GM18511 (cell line): ENCODE measurements at regions not wholly inside any gene's neighbourhood (a gene's known extent, or its start where the extent isn't known, plus 50 kb on each side); places are given as distances from the start of the nearest gene placed in this dataset.
A peak's percentile ranks its signal among the peaks of the same experiment; 100 is the strongest.

ENCODE experiments used
- ATAC-seq: cut with Tn5 transposase; IDR thresholded peaks from one replicate; pipeline ENCODE4 v1.9.1; 2021; ENCODE audit warnings: mild to moderate bottlenecking, moderate library complexity; ENCODE audit not compliant: unreplicated experiment

DNA sequence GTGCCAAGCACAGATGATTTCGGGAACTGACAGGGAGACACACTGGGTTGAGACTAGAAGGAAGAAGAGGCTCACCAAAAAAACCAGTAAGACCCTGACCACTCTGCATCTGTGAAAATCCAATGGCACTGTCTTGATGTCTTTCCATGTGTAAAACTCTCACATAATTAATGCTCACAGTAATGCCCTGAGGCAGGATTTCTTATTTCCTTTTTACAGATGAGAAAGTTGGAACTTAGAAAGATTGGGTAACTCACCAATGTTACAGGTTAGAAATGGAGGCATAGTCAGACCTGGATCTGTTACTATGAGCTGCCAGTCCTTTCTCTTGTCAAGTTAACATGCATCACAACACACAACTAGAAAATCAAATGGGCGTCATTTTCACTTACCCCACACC lies 151.0 kb upstream of the MCHR2 start:
- no peak for ATAC-seq

DNA sequence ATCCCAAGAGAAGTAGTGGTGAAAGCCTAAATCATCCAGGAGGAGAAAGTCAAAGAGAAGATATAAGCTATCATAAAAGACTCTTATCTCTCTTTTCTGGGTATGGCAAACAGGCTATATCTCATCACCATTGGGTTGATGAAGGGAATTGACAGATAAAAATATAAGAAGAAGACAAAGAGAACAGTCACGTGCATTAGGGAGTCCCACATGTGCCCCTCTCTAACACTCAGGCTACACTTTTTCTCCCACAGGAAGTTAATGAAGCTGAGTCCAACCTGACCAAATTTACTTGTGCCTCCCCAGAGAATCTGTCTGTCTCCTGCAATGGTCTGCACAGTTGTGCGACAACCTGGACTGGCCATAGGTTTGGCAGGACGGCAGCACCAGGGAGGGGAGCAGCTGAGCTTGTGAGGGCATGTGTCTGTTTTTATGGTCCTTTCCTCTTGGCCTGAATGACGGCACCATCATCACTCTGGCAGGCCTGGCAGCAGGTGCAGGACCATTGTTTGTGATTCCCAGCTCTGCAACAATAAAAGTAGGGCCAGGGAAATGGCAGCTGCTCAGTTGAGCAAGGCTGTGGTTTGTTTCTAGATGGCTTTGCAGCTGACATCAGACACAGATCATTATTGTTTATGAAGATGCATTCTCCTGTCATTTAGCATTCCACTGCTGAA lies 144.5 kb upstream of the MCHR2 start:
- ATAC-seq, result no peak

DNA sequence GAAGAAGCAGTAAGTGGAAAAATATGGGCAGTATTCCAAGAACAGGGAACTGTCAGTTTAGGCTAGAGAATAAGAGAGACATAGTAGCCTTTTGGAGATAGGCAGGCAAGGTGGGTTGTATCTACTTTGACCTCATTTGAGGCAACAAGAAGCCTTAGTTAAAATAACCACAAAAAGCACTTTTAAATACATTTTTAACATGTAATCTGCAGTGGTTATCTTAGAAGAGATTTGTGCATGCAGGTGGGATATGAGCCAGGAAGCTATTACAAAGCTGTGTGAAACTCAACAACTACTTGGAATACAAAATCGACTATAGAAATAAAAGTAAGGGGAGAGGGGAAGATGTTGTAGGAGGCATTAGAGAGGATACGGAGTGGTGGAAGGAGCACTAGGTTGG lies 143.7 kb upstream of the MCHR2 start:
- no peak for ATAC-seq

DNA sequence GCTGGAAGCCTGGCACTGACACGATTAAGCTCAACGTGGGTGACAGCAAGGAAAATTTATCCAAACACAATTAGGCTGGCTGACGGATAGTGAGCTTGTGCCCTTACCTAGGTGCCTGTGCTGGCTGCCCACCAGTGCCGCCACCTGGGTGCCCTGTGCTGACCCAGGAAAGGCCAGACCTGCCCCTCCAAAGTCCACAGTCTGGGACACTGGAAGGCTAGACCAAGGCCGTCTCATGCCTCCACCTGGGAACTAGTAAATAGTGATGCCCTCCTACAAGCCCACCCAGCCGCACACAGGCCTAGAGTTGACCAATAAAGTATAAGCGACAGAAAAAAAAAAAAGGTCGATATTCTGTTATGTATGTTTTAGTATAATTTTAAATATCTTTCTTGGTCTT lies 142.6 kb upstream of the MCHR2 start:
- ATAC-seq, result no peak

DNA sequence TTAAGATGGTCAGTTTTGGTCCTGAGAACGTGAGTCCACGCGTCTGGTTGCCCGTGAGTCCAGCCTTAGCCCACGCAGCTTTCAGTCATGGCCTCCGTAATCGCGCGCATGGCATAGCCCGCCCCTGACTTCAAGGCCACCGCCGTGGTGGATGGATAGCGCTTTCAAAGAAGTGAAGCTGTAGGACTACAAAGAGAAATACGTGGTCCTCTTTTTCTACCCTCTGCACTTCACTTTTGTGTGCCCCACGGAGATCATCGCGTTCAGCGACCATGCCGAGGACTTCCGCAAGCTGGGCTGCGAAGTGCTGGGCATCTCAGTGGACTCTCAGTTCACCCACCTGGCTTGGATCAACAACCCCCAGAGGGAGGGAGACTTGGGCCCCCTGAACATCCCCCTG lies 142.0 kb upstream of the MCHR2 start:
- ATAC-seq, result no peak

DNA sequence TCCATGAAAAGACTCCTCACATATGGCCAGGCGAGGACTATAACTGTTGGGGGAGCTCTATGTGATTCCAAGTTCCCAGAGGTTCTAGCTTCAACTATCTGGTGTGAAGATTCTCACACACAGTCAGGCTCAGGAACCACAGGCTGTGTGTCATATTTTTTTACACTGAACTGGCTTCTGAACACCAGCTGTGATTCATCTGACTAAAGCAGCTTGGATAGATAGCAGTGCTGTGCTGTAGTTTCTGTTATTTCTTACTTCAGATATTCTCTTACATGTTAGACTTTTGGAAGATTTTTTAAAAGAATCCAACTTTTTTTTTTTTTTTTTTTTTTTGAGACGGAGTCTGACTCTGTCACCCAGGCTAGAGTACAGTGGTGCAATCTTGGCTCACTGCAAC lies 140.7 kb upstream of the MCHR2 start:
- ATAC-seq, result no peak

DNA sequence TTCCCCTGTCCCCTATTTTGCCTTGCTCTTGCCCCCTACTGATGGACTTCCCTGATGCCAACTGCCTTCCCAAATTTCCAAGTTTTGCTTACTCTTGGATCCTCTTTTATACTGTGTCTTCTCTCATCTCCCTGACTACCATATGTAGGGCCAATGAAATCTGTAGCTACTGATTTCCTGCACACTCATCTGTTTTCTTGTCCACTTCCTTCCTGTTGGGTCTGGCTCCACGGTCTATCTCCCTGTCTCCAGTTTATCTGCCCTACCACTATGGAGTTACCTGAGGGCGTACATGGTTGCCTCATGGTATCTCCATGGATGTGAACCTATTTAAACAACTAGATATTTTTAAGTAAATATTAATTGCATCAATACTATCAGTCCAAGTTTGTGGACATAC lies 140.3 kb upstream of the MCHR2 start:
- no peak for ATAC-seq

DNA sequence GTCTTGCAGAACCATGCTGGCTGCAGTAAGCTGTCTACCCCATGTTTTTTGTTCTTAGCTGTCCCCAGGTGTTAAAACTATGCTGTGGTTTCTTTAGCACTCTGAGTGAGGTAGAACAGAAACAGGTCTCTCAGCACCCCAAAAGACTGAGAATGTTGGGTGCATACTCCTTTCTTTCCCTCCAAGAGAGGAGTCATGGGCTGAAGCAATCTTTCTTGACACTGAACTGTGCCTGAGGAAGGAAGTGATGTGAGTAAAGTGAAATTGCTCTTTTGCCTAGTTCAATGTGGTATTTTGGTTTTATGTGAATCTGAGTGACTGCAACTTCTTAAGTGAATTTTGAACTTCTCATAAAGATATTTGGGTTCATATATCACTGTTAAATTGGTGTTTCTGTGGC lies 138.0 kb upstream of the MCHR2 start:
- no peak for ATAC-seq

DNA sequence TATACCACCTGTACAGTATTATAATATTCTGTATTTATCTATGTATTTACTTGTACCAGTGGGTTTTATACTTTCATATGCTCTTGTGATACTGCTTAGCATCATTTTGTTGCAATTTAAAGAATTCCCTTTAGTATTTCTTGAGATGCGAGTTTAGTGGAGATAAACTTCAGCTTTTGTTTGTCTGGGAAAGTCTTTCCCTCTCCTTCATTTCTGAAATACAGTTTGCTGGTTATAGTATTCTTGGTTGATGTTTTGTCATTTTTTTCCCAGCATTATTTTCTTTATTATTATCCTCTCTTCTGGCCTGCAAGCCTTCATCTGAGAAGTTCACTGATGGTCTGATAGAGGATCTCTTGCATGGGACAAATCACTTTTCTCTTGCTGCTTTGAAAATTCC lies 136.6 kb upstream of the MCHR2 start:
- ATAC-seq, result no peak

DNA sequence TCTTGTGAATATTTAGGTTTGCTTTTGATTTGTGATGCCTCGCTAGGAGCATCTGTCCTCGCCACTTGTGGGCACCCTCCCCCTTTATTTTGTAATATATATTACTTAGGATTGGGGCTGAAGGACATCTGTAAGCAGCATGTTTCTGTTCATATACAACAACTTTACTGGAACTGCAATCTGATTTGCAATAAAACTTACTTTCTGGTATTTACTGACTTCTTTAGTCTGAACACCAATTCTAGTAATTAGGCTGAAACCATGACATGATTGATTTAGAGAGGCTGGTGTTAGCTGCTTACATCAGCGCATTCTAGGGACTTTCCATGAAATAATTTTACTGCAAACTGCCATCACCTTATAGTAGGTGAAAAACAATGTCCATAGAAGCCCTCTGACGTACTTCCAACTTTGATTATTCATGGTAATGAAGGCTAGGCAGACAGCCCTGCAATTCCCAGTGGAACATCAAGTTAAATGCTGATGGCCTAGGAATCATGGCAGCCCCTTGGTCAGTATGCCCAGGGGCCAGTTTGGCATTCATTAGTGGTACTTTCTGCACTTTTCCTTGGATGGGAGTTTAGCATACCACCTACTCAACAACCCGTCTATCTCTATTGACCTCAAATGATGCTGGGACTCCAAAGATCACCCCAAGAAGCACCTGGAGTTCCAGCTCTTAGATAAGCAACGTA lies 132.9 kb upstream of the MCHR2 start:
- peak; percentile 80 for ATAC-seq

DNA sequence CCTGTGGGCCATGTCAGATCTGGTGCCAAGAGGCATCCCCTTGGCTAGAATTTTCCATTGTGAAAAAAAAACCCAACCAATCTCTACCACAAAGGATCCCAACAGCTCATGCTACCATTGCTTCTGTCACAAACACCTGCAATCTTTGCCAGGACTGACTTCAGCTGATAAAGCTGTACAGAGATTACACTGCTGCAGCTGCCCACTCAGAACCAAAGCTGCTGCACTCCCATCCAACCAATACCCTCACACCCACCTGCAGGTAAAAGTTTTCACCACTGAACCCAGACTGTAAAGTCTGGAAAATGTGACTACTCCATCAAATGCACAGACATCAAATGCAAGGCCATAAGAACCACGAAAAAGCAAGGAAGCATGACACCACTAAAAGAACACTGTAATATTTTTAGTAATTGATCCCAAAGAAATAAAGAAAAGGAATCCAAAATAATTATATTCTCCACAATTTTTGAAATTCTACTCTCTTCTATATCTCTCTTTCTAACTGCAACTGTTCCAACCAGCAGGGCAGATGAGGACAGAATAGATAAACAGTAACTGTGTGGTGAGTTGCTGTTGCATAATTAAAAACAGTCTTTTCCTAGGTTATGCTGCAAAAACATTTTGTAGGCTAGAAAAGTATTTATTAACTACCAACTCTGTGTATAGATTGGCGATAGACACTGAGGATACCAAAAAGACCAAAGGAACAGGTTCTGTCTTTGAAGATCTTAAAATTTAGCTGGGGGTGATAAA lies 128.0 kb upstream of the MCHR2 start:
- no peak for ATAC-seq

DNA sequence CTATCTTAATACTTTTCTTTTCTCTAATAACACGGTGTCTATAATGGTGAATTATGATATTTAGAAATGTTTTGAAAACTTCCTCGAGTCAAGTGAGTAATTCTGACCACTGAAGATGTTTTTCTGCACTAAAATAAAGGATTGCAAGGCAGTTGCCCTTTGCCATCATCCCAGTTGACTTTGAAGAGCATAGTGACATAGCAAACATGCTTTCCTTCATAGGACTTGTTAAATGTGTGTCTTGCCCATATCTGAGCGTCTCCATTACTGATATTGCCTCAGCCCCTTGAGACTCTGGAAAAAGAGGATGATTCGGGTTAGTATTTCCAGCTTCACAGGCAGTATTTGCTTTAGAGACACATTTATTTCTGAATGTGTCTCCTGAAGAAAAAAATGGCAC lies 125.2 kb upstream of the MCHR2 start:
- no peak for ATAC-seq

DNA sequence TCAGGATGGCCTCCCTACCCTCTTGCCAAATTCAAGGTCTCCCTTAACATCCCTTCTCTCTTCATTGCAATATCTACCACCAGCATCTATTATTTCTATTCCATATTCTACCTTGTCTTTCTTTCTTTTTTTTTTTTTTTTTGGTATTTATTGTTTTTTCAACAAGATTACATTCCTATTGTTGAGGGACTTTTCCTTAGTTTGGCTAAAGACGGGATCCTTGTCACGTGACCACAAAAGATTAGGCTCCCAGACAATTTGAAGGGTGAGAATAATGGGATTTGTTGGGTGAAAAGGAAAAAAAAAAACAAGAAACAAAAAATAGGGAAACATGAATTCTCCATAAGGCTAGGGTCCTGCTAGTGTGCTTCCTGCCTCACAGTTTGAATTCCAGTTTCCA lies 124.3 kb upstream of the MCHR2 start:
- ATAC-seq, result no peak

DNA sequence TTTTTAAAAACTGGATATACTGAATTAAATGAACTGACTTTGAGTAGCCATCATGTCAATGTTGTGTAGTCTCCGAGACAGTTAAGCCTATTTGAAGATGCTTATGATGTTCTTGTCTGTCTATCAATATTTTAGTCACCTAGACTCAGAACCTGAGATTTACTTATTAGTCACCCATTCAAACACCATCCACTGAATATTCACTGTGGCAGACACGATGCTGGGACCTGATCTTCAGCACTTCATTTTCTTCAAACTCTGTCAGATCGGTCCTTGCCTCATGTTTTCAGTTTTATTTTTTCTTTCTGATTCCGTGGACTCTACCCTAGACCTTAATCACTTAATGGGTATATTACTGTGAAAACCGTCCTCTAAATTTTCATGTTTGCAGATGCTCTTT lies 123.7 kb upstream of the MCHR2 start:
- no peak for ATAC-seq

DNA sequence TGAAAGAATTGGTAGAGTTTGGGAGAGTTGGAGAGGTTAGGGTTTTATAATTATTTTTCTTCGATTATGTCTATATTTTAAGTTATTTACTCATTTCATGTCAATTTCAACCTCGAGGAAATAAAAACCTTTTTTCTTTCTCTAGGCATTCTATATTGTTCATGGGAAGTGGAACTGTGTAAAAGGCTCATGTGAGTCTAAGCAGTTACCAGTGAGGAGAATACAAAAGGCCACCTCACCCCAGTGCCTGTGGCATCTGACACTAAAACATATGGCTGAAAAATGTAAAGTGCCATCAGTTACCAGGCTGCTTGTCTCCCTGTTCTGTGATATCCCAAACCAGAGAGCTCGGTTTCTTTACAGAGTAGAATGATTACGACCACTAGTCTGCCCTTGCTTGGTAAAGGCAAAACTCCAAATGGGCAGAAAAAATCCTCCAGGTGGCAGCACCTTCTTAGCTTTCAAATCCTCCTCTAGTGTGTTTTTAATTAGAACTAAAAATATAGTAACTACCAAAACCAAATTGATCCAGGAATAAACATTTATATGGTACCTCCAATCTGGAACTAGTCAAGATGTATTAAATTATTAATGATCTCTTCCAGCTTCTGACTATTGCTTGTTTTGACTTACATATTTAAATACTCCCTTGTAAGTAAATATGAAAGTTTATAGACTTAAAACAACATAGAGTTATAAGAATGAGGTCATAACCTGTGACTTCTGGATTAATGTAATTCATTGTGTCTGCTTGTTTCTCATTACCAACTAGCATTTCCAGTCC lies 122.6 kb upstream of the MCHR2 start:
- ATAC-seq, result peak; percentile 85

DNA sequence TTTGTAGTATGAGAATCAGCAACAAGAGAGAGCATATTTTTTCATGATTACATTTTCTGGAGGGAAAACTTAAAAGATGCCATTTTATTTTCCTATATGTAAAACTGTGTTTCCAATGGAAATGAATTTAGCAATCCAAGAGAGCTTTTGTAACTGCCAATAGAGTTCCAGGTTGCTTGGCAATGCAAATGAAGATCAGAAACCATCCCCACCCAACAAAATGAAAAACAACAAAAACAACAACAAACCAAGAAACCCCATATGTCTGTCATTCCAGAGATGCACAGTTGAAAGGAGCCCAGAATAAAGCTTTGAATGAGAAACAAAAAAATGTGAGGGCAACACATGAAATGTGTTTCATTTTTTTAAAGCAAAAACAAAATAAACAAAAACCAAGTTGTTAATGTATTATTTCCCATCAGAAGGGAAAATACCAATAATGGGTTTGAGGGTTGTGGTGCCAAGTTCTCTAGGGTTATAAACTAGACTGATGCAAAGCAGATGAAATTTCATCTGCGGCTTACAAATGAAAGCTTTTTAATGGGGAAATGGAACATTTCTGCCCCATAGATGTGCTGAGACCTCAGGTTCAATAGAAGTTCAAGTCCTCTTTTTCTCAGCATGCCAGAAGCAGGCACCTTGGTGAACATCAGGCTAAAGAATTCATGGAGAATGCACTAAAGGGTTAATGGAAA lies 121.5 kb upstream of the MCHR2 start:
- no peak for ATAC-seq

DNA sequence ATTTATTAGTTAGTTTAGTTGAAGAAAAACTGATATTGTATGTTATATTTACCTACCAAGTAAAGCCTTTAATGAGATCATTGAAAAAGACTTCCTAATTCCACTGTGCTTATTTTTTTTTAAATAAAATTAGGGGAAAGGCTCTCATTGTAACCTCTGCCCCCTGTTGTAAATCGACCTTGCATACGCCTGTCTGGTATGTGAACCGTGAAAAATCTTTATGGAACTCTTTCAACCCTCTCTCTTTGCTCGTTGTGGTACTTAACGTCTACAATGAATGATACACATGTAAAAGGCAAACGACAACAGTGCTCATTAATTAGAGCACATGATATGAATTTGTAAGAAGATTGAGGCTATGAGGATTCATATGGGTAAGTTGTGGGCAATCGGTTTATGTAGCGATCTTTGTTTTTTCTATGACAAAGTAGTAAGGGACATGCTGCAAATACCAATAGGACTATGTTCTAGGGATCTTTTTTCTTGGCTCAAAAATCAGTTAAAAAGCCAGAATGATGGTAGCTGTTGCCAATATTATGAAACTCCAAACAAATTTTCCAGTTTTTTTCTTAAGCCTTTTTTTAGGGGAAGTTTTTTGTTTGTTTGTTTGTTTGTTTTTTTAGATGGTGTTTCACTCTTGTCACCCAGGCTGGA lies 119.0 kb upstream of the MCHR2 start:
- ATAC-seq, result no peak

DNA sequence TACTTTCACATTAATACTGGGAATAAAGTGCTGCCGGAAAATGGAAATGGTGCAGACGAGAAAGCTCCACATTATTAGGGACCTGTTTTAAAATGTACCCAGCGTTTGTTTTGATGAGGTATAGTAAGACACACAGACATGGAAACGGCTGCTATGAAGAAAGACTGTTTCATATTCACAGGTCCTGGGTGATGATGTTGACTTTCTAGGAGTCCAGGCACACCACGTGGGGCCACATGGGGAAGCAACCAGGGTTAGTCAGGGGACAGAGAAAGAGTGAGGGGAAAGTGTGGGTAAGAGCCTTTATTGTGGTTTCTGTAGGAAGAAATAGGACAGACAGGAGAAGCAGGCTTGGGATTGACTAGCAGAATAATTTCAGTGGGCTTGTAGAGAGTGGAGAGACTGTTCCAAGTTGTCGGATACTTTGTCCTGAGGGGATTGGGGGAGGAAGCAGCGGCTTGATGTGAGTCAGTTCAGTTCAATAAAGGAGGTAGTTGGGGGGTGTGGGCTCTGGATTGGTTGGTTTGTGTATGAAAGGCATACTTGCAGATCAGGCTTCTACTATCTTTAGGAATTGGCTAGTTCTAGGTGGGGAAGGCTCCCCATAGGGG lies 112.0 kb upstream of the MCHR2 start:
- no peak for ATAC-seq

DNA sequence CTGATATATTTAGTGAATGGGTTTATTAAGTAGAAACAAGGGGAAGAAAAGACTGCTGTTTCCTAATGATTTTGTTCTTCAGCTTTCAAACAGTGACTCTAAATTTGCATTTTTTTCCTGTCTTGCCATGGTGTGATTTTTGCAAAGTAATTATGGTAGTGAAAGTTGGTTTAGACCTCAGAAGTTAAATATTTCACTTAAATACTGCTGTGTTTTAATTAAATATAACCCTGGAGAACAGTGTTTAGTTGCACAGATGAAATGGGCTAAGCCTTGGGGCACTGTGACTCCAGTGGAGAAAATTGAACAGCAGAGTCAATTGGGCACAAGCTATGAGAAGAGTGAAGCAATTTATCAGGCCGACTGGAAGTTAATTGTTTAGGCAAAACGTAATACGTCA lies 111.1 kb upstream of the MCHR2 start:
- peak; percentile 81 for ATAC-seq

DNA sequence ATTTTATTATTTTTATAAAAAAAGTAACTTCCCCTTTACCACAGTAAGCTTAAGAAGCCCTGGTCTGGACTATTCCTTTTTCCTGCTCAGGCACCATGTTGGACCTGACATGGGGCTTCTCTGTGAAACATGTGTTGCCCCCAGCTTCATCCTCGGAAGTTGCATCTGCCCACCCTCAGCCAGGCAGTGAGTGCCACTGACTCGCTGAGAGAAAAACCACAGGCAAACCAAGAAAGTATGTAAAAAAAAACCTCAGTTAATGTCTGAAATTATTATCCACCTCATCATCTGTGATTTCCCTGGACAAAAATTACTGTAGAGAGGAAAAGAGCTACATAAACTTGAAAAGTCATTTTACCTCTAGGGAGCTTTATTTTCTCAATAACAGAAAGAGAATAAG lies 109.9 kb upstream of the MCHR2 start:
- no peak for ATAC-seq
